SK-N-SH treated with all-trans-retinoic acid at 6 μM for 48 hours (cell line): ENCODE measurements at regions not wholly inside any gene's neighbourhood (a gene's known extent, or its start where the extent isn't known, plus 50 kb on each side); places are given as distances from the start of the nearest gene placed in this dataset.

Experiments
- ATAC-seq: fragments of 200-7000 bp; cut with Tn5 transposase; 3 replicates; pipeline ENCODE4 v1.9.1; 2020; ENCODE audit warnings: mild to moderate bottlenecking, moderate library complexity
- ARNTL ChIP-seq: fragments of 450-650 bp; formaldehyde crosslinking; IDR thresholded peaks from 2 replicates; pipeline ENCODE4 v1.5.0; 2020; ENCODE audit warnings: low read depth, mild to moderate bottlenecking, moderate library complexity, borderline replicate concordance
- CSDC2 ChIP-seq: fragments of 250-450 bp; sonication (Bioruptor Pico); IDR thresholded peaks from 2 replicates; pipeline ENCODE4 v1.5.0; 2020; ENCODE audit warnings: mild to moderate bottlenecking, moderate library complexity
- CSRNP3 ChIP-seq: fragments of 250-450 bp; sonication (Bioruptor Pico); IDR thresholded peaks from 2 replicates; pipeline ENCODE4 v1.5.1; 2021; ENCODE audit warnings: mild to moderate bottlenecking, moderate library complexity
- ESRRG ChIP-seq: fragments of 250-450 bp; sonication (Bioruptor Pico); IDR thresholded peaks from 2 replicates; pipeline ENCODE4 v1.6.1; 2021; ENCODE audit warnings: mild to moderate bottlenecking
- GLIS3 ChIP-seq: fragments of 250-450 bp; sonication (Bioruptor Pico); IDR thresholded peaks from 2 replicates; pipeline ENCODE4 v1.5.0; 2020; ENCODE audit warnings: mild to moderate bottlenecking, moderate library complexity
- ISL1 ChIP-seq: fragments of 250-450 bp; sonication (Bioruptor Pico); IDR thresholded peaks from 2 replicates; pipeline ENCODE4 v2.1.2; 2022; ENCODE audit warnings: mild to moderate bottlenecking, moderate library complexity
- OSR1 ChIP-seq: fragments of 250-450 bp; sonication (Bioruptor Pico); IDR thresholded peaks from 2 replicates; pipeline ENCODE4 v1.8.0; 2022; ENCODE audit warnings: moderate library complexity, mild to moderate bottlenecking, inconsistent platforms
- PATZ1 ChIP-seq: fragments of 250-450 bp; sonication (Bioruptor Pico); IDR thresholded peaks from 2 replicates; pipeline ENCODE4 v1.8.0; 2020; ENCODE audit warnings: mild to moderate bottlenecking, moderate library complexity, borderline replicate concordance
- PPARA ChIP-seq: fragments of 250-450 bp; sonication (Bioruptor Pico); IDR thresholded peaks from 2 replicates; pipeline ENCODE4 v1.5.0; 2020; ENCODE audit warnings: mild to moderate bottlenecking, borderline replicate concordance
- RARB ChIP-seq: fragments of 250-450 bp; sonication (Bioruptor Pico); IDR thresholded peaks from 2 replicates; pipeline ENCODE4 v1.8.0; 2021; ENCODE audit warnings: mild to moderate bottlenecking, moderate library complexity
- SNAI2 ChIP-seq: fragments of 250-450 bp; sonication (Bioruptor Pico); IDR thresholded peaks from 2 replicates; pipeline ENCODE4 v1.5.0; 2020; ENCODE audit warnings: mild to moderate bottlenecking, moderate library complexity
- TCF4 ChIP-seq: fragments of 250-450 bp; sonication (Bioruptor Pico); IDR thresholded peaks from 2 replicates; pipeline ENCODE4 v1.8.0; 2021; ENCODE audit warnings: mild to moderate bottlenecking, moderate library complexity, borderline replicate concordance
- TOX ChIP-seq: fragments of 250-450 bp; sonication (Bioruptor Pico); IDR thresholded peaks from 2 replicates; pipeline ENCODE4 v1.8.0; 2021; ENCODE audit warnings: mild to moderate bottlenecking, moderate library complexity, borderline replicate concordance
- TSHZ2 ChIP-seq: fragments of 250-450 bp; sonication (Bioruptor Pico); IDR thresholded peaks from 2 replicates; pipeline ENCODE4 v1.5.0; 2020; ENCODE audit warnings: mild to moderate bottlenecking, moderate library complexity
- ZC3H10 ChIP-seq: fragments of 250-450 bp; sonication (Bioruptor Pico); IDR thresholded peaks from 2 replicates; pipeline ENCODE4 v1.5.1; 2021; ENCODE audit warnings: mild to moderate bottlenecking, moderate library complexity
- ZFP3 ChIP-seq: fragments of 250-450 bp; sonication (Bioruptor Pico); IDR thresholded peaks from 2 replicates; pipeline ENCODE4 v1.5.0; 2020; ENCODE audit warnings: mild to moderate bottlenecking, moderate library complexity
- ZFP30 ChIP-seq: fragments of 450-650 bp; formaldehyde crosslinking; IDR thresholded peaks from 2 replicates; pipeline ENCODE4 v1.5.0; 2022; ENCODE audit warnings: mild to moderate bottlenecking, moderate library complexity
- ZNF565 ChIP-seq: fragments of 450-650 bp; formaldehyde crosslinking; conservative IDR thresholded peaks from 2 replicates; pipeline ENCODE4 v1.5.0; 2020; ENCODE audit warnings: low read depth, mild to moderate bottlenecking, moderate library complexity
- ZNF70 ChIP-seq: fragments of 450-650 bp; formaldehyde crosslinking; IDR thresholded peaks from 2 replicates; pipeline ENCODE4 v1.5.0; 2020; ENCODE audit warnings: mild to moderate bottlenecking, moderate library complexity
- ZNF8 ChIP-seq: fragments of 450-650 bp; formaldehyde crosslinking; IDR thresholded peaks from 2 replicates; pipeline ENCODE4 v1.5.0; 2020; ENCODE audit warnings: mild to moderate bottlenecking, moderate library complexity
- TF ChIP-seq, protein P1 (sequence below): fragments of 250-450 bp; sonication (Bioruptor Pico); IDR thresholded peaks from 2 replicates; pipeline ENCODE4 v1.5.1; 2020; ENCODE audit warnings: low read depth, mild to moderate bottlenecking, moderate library complexity

DNA sequence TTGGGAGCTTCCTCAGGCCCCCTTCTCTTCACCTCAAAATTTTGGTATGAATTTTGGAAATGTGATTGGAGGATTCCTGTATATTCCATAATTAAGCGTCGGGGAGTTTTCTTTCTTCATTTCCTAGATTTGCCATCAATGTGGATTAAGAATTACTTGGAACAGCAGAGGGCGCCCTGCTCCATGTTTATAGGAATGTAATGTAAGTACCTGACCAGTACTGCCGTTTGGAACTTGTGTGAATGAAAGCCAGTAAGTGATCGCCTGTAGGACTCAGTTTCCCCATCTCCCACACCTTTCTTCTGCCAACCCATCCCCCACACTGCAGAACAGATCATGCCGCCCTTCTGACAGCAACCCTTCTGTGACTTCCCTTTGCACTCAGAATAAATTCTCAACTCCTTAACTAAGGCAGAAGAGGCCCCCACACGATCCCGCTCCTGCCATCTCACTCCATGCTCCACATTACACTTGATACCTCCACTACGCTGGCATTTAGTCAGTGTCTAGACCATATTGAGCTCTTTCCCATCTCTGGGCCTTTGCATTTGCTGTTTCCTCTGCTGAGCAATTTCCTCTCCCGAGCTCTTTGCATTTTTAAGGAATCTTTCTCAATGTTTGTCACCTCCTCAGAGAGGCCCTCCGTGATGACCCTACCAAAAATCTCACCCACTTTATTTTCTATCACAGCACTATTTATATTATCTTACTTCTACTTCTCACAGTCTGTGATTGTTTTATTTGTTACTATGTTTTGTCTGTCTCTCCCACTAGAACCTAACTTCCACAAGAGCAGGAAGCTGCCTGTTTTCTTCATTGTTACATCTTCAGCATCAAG, 79.5 kb upstream of the HTR4 start:
- TF ChIP-seq TCF4 (CRISPR knock-in tag) (no peak), RARB (CRISPR knock-in tag) (no peak), ESRRG (no peak)
- TF ChIP-seq, all 23 proteins: peak for 0
- peak; percentile 78 for ATAC-seq

DNA sequence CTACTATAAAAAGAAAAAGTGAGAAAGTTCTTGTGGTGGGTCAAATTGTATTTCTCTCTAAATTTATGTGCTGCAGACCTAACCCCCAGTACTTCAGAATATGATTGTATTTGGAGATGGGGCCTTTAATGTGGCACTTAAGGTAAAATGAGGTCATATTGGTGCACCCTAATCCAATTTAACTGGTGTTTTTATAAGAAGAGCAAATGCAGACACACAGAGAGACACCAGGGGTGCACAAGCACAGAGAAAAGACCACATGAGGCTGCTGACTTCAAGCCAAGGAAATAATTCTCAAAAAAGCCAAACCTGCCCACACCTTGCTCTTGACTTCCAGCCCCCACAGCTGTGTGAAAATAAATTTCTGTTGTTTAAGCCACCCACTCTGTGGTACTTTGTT, 80.2 kb upstream of the HTR4 start:
- no peak for ATAC-seq
- TF ChIP-seq ZNF8 (CRISPR knock-in tag) (no peak), CSDC2 (no peak), ISL1 (CRISPR knock-in tag) (peak; percentile 71), PPARA (CRISPR knock-in tag) (no peak), ZNF565 (CRISPR knock-in tag) (no peak)

GRCh38 chr5:148735301-148735835, 81.0 kb upstream of the HTR4 start:
- no peak for TF ChIP-seq TSHZ2 (CRISPR knock-in tag)
- no peak for TF ChIP-seq GLIS3
- TF ChIP-seq, protein P1, sequence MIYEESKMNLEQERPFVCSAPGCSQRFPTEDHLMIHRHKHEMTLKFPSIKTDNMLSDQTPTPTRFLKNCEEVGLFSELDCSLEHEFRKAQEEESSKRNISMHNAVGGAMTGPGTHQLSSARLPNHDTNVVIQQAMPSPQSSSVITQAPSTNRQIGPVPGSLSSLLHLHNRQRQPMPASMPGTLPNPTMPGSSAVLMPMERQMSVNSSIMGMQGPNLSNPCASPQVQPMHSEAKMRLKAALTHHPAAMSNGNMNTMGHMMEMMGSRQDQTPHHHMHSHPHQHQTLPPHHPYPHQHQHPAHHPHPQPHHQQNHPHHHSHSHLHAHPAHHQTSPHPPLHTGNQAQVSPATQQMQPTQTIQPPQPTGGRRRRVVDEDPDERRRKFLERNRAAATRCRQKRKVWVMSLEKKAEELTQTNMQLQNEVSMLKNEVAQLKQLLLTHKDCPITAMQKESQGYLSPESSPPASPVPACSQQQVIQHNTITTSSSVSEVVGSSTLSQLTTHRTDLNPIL (CRISPR knock-in tag): no peak
- TF ChIP-seq CSRNP3 (CRISPR knock-in tag): no peak
- TF ChIP-seq PATZ1 (CRISPR knock-in tag): no peak
- no peak for TF ChIP-seq ZNF8 (CRISPR knock-in tag)
- no peak for TF ChIP-seq ESRRG
- TF ChIP-seq RARB (CRISPR knock-in tag): no peak
- no peak for TF ChIP-seq ZNF70 (CRISPR knock-in tag)
- no peak for TF ChIP-seq ARNTL (CRISPR knock-in tag)
- no peak for TF ChIP-seq SNAI2
- TF ChIP-seq ISL1 (CRISPR knock-in tag): no peak
- ATAC-seq: no peak

GRCh38 chr5:148739023-148739422, 84.7 kb upstream of the HTR4 start:
- no peak for ATAC-seq
- TF ChIP-seq OSR1 (CRISPR knock-in tag): no peak
- TF ChIP-seq, all 23 proteins: peak for 0

- no peak for ATAC-seq
- TF ChIP-seq ARNTL (CRISPR knock-in tag): no peak
- no peak for TF ChIP-seq ESRRG
- TF ChIP-seq GLIS3: no peak
- TF ChIP-seq ZC3H10 (CRISPR knock-in tag): no peak
- TF ChIP-seq TCF4 (CRISPR knock-in tag): no peak
- TF ChIP-seq ZNF8 (CRISPR knock-in tag): no peak
- TF ChIP-seq, protein P1 (CRISPR knock-in tag): no peak
- TF ChIP-seq ZNF70 (CRISPR knock-in tag): no peak
- TF ChIP-seq CSDC2: no peak
- no peak for TF ChIP-seq ZNF565 (CRISPR knock-in tag)
- no peak for TF ChIP-seq TOX (CRISPR knock-in tag)
- no peak for TF ChIP-seq CSRNP3 (CRISPR knock-in tag)
- TF ChIP-seq ZFP30 (CRISPR knock-in tag): no peak
- no peak for TF ChIP-seq ZFP3 (CRISPR knock-in tag)
These were observed 85.2 kb upstream of the HTR4 start for GRCh38 chr5:148739524-148739923.
